ENCODE measurements at regions not wholly inside any gene's neighbourhood (a gene's known extent, or its start where the extent isn't known, plus 50 kb on each side); places are given as distances from the start of the nearest gene placed in this dataset.
A peak's percentile ranks its signal among the peaks of the same experiment; 100 is the strongest.

DNA sequence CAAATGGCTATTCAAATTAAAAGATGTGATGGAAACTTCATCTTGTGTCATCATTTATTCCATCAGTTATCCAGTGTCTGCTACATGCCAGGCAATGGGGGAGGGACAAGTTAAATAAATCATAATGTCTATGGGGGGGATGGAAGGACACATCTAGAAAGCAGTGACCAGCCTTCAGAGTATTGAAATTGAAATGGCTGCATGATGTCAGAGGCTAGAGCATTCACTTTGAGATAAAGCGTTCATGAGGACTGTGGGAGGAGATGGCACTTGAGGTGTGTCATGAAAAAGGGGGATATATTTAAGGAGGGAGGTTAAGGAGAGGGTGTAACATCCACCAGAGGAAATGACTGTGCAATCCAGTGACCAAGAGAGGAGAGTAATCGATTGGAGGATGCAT is 50.6 kb downstream of the SLIT2 start:
- DNase-seq (ENCODE audit: low read depth) = no peak

DNA sequence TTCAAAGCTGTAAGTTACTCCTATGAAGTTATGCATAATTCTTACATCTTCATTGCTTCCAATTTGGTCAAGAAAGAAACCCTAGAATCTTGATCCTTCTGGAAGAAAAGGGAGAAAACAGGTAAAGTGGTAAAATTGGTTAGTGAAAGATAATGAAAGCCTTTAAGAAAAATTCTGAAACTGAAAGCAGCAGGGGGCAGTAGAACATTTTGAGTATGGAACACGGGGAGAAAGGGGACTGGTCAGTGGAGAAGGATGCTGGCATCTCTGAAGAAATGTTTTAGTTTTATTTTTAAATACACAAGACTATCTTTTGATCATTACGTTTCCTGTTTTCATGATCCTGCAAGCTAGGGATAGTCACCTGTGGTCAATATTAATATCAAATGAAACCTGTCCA is 54.3 kb downstream of the SLIT2 start:
- DNase-seq (ENCODE audit: low read depth) = peak; percentile 34

DNA sequence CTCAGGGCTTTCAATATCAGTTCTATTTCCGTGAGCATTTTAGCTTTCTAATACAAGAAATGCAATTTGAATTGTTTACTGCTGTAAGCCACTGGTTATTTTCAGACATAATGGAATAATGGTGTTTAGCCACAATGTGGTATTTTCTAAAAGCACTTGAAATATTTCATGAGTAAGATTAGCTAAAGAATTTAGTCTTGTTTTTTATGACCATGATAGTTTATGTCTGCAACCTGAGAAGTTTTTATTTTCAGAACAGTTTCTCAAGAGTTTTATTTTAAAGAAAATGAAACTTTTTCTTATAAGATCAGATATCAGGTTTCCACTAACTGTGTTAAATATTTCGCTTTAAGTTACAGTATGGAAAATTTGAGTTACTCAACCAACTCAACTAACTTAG is 60.2 kb downstream of the SLIT2 start:
- DNase-seq (ENCODE audit: low read depth) = no peak

DNA sequence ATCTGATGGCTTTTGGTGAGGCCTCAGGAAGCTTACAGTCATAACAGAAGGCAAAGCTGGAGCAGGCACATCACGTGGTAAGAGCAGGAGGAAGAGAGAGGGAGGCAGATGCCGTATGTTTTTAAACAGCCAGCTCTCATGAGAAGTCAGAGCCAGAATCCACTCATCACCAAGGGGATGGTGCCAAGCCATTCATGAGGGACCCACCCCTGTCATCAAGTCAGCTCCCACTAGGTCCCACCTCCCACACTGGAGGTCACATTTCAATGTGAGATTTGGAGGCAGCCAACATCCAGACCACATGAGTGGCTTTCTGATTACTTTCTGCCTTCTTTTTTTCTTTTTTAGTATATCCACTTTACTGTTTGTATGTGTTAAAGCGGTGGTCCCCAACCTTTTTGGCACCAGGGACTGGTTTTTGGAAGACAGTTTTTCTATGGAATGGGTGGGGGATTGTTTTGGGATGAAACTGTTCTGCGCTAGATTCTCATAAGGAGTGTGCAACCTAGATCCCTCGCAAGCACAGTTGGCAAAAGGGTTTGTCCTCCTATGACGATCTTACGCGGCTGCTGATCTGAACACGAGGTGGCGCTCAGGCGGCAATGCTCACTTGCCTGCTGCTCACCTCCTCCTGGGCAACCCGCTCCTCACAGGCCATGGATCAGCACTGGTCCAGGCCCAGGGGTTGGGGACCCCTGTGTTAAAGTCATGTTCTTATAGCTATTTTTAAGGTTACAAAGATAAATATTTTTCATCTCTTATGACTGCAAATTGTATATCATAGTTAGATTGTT is 61.7 kb downstream of the SLIT2 start:
- DNase-seq (ENCODE audit: low read depth) = no peak

DNA sequence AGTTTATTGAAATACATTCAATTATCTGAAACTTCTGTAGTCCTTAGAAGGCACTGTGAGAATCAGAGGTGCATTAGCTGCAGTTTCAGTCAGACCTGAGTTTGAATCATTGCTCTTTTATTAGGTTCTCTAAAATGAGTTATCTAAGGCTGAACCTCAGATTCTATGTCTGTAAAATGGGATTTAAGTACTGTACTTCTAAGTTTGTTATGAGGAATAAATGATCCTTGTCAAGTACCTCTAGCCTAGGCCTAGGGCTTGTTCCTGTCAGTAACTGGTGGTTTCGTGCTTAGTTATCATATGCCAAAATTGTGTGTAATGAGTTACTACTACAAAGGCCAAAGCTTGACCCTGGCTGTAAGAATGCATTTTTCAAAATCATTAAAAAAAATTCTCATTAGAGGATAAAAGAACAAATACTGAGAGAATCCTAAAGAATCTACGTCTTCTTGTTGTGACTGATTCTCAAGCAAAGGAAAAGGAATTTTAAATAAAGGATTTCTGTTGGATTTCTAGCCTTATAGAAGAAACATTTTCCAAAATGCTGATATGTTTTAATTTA is 65.8 kb downstream of the SLIT2 start:
- no peak for DNase-seq (ENCODE audit: low read depth)

DNA sequence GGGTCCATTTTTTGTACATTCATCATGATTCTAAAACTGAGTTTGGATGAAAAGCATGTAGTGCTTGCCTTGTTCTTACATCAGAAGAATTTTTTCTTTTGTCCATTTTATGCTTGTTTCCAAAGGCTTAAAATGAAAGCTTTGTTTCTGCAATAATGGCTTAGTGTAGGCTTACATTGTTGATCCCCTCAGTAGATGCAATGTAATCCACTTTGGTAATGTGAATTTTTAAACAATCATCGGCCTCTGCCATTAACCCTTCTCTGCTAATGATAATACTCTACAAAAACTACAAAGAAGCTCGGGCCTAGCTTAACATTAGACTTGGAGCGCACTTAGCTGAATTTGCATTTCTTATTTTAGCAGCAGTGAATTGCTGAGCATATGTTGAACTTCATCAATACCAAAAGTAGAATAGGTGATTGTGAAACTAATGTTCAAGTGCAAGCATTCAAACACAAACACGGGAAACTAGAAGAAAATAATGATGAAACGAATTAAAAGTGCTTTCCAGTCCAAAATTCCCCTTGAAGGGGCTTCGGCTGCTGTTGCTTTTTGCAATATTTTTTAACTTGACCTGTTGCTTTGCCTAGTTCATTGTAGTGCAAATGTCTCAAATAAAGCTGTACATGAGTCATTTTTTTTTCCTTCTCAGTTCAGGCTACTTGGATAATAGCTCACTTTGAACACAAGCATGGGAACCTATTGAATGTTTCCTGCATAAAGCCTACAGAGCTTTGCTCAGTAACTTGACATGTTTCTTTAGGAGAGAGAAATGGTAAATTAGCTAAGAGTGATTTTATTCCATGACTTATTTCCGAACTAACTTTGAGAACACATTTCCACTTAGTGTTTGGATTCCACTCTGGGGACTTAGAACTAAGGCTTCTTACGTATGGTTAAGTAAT is 66.5 kb downstream of the SLIT2 start:
- no peak for DNase-seq (ENCODE audit: low read depth)

DNA sequence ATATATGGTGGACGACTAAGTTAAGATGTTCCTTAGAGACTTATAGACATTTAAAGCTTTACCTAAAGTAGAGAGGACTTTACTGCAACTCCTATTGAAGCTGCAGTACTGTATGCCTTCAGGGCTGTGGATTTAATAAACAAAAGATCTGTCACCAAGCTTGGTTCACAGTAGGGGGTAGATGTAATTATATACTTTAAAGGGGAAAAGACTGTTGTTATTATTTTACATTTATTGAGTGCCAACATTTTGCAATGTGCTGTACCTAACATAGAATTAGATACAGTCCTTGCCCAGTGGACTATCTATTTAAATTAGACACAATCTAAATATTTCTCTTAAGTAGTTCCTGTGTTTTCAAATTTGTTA is 67.2 kb downstream of the SLIT2 start:
- peak; percentile 6 for DNase-seq (ENCODE audit: low read depth)

DNA sequence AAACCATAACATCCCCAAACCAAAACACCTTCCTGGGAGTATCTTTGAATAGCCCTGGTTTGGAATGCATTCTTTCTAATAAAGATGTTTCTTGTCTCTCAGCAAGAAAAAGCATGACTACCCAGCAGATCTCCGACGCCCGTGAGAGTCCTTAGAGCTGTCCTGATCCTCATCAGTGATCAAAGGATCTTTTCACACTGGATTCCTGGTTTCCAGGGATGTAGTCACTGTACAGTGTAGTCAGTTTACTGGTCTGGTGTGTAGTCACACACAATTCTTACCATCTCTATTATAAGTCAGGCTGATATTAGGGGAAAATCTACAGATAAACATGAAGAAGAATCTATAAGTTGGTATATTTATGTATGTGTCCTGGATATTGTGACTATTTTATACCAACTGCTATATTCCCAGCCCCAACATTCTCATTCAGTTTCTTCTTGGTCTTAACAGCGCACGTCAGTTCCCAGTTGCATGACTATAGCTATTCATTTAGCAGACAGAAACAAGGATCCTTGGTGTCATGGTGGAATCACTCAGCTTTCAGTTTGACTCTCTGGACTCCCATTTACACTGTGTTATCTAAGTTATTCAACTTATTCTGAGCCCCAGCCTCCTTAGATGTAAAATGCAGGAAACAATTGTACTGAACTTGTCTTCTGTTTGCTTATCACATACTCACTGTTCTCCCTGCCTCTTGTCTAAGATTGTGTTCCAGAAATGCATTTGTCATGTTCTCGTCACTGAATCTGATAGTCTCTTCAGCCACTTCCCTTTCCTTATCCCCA is 68.3 kb downstream of the SLIT2 start:
- DNase-seq (ENCODE audit: low read depth) = no peak

DNA sequence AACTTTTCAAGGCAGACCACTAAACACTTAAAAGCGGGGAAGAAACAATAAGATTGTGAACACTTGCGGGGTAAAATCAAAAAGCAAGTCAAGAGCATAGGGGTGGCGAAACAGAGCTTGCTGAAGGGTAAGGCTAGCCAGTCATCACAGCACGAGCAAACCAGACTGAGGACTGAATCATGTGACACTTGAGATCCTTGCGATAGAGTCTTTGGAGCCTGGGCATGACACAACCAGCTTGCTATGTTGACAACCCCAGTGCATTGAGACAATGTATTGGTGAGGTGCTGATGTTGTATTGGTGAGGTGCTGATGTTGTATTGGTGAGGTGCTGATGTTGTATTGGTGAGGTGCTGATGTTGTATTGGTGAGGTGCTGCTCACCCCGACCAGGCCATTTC is 72.3 kb downstream of the SLIT2 start:
- peak; percentile 10 for DNase-seq (ENCODE audit: low read depth)

DNA sequence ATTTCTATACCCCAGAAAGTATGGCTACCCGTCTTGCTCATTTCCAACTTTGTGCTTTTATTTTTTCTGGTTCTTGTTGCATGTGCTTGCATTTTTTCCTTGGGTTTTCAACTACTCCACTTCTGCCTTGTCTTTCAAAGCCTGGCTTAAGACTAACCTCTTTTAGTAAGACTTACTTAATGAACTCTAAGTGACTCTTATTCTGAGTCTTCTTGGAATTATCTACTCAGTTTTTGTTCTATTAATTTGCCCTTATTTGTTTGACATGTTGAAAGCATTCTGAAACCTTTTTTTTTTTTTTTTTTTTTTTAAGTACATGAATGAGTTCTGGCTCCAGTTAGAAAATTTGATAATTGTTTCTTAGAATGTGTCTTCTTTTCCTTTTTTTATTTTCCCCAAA is 74.8 kb downstream of the SLIT2 start:
- no peak for DNase-seq (ENCODE audit: low read depth)

DNA sequence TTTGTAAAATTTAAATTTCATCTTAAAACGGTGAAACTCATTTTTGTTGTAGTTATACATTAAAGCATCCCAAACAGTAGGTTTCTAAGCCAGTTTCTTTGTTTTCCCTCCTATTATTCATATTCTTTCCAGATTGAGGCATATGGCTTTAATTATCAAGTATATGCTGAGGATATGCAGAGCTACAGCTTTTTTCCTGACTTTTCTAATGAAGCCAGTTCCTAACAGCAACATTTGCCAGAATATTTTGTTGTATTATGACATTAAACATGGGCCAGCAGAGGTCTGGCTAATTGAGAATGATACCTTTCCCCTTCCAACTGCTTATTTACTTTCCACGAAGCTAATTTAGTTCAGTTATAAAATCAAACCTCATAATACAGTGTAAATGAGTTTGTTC is 75.3 kb downstream of the SLIT2 start:
- no peak for DNase-seq (ENCODE audit: low read depth)

DNA sequence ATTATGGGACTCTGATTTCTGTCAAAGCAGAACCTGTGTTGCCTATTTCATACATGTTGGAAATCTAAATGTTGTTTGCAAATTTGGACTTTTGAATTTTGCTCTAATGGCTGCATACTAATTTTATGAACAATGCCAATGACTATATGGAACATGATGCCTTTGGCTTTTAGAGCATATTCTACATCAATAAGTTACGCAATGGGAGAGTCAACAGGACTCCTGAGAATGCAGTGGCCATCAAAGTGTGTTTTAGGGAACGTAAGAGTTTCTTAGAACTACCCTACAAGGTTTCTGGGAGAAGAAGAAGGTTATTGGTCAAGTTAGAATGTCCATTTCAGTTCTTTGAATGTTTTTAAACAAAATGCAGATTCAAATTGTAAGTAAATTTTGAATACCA is 76.1 kb downstream of the SLIT2 start:
- DNase-seq (ENCODE audit: low read depth) = no peak

DNA sequence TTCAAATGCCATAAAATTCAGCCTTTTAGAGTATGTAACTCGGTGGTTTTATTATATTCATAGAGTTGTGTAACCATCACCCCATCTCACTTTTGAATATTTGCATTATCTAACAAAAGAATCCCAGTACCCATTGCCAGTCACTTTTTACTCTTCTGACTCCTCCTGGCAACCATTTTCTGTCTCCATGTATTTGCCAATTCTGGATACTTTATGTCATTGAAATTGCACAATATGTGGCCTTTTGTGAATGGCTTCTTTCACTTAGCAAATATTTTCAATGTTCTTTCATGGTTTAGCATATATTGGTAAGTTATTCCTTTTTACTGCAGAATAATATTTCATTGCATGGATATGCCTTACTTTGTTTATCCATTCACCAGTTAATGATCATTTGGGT is 79.9 kb downstream of the SLIT2 start:
- DNase-seq (ENCODE audit: low read depth) = no peak

DNA sequence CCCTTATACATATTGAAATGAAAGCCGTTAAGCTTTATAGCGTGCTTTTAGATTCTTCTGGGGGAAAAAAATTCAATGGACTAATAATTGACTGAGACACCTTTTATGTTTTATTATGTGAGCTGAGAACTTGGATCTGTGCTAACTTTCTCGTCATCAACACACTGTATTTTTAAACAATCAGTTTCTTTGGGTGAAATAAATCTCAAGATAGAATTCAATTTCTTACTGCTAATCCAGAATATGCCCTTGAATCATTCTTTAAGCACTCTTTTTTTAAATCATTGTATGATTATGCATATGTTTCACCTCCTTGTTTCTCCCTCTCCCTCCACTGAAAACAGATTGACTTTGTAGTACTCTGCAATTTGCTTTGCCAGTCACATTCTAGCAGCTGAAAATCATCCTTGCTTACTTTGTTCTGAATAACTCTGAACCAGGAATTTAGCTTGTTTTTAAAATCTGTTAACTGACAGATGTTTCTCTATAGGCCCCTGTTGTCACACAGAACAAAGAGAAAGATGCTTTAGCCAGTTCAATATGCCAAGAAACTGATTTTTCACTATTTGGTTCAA is 81.5 kb downstream of the SLIT2 start:
- DNase-seq (ENCODE audit: low read depth) = no peak

DNA sequence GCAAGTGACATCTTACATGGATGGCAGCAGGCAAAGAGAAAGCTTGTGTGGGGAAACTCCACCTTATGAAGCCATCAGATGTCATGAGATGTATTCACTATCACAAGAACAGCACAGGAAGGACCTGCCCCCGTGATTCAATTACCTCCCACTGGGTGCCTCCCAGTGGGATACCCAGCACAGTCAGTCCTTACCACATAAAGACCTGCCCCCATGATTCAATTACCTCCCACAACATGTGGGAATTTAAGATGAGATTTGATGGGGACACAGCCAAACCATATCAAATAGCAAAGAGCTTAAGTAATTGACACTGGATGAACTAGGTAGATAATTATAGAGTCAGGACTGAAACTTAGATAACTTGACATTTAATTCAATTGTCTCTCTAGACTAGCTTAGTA is 85.6 kb downstream of the SLIT2 start:
- peak; percentile 36 for DNase-seq (ENCODE audit: low read depth)

DNA sequence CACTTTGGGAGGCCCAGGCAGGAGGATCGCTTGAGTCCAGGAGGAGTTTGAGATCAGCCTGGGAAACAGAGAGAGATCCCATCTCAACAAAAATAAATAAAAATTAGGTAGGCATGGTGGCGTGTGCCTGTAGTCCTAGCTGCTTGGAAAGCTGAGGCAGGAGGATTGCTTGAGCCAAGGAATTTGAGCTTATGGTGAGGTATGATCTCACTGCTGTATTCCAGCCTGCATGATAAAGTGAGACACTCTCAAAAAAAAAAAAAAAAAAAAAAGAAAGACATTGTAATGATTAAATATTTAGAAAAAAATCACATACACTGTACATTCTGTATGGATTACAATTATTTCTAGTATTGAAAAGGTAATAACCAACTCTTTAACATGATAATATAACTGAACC is 87.1 kb downstream of the SLIT2 start:
- DNase-seq (ENCODE audit: low read depth) = no peak

DNA sequence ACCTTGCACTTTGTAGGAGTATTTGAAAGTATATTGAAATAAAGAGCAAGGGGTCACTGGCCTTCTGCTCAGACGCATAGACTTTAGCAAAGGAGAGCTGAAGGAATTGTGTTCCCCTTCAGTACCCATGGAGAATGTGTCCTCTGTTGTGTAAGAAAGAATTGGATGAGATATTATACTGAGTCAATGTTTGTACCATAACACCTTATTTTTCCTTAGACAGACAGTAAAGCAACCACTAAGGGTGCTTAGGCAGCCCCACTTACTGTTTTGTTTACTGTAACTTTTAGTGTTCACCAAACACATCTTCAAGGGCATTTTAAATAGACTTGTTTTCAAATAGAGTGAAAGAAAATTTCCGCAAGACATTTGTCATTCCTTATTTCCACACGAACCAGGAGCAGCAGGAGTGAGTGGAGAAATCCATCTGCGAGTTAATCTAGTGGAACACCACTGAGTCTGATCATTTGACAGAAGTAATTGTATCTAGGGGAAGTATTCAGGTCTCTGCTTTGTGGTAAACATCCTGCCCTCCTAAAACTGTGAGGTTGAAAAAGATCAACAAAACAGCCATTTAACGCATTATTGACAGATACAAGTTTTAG is 89.5 kb downstream of the SLIT2 start:
- DNase-seq (ENCODE audit: low read depth) = no peak

DNA sequence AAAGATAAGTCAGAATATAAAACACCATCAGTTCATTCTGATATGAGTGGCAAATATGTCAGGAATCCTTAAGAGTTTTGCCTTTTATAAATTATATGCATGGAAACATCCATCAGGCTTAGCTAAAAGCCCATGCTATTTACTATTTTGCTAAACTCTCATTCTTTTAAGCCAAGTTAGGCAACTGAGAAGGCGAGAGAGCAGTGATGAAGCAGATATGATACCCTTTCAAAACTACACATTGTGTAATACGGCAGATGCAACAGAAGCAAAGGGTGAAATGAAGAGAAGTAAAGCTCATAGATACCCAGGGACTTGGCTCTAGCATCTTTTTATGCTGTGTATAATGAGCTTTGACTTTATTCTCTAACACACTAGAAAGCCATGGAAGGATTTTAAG is 95.8 kb downstream of the SLIT2 start:
- DNase-seq (ENCODE audit: low read depth) = no peak

DNA sequence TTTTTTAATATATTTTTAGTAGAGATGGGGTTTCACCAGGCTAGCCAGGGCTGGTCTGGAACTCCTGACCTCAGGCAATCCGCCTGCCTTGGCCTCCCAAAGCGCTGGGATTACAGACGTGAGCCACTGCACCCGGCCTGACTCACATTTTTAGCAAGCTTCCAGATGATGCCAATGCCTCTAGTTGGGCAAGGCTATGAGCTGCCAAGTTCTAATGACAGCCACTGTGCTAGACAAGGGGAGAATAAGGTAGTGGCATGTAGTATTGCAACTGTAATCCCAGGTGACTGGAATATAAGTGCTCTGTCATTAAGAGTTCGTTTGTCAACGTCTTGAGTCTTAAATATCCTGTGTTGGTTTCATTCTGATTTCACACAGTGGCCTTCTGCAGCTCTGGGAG is 96.7 kb downstream of the SLIT2 start:
- DNase-seq (ENCODE audit: low read depth) = no peak

DNA sequence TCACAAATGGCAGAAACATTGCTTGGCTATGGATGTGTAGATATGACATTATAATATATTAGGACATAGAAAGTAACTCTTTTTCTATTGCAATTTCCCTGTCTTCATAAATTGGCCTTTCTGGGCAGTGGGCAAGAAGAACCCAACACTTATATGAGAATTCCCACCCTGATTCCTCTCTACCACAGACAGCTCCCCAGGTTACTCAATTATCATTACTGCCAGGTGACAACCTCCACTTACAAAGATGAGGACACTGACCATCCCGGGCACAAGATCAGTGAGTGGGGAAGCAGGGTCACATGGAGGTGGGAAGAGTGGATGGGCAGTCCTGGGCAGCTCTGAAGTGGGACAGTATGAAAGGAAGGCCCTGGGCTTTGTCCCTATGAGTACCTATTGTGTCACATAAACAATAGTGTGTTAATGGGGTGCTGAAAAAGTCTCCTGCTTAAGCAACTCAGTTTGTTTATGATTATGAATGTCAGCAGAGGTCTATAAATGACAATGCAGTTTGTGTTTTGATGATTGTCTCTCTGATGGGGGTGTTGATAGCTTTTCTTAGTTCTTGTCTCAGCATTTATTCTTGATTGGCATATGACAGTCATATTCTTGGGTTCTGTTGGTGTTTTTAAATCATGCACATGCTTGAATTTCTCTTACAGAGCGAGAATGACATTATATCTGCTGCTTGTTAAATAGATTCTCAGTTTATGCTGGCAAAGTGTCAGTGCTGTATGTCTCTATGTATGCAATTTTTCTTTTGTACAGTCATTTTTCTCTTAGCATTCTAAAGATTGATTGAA is 99.9 kb downstream of the SLIT2 start:
- no peak for DNase-seq (ENCODE audit: low read depth)

DNA sequence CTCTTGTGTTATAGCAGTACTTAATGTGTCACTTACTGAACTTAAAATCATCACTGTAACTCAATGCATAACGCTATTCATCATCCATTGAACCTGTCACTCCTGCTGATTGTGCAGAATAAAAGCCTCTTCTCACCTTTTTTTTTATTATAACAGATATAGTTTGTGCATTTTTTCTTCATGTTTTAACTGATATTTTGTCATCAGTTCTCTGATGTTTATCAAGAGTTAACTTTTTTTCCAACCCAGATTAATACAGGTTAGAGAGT is 100.4 kb downstream of the SLIT2 start:
- DNase-seq (ENCODE audit: low read depth) = no peak
